IPS-NIHi7 (cell line): ENCODE measurements at regions not wholly inside any gene's neighbourhood (a gene's known extent, or its start where the extent isn't known, plus 50 kb on each side); places are given as distances from the start of the nearest gene placed in this dataset.

Source experiments
- DNase-seq: peaks from one replicate; pipeline ENCODE4 v3.0.0; 2012; ENCODE audit warnings: mixed read lengths; ENCODE audit errors: extremely low spot score

DNA sequence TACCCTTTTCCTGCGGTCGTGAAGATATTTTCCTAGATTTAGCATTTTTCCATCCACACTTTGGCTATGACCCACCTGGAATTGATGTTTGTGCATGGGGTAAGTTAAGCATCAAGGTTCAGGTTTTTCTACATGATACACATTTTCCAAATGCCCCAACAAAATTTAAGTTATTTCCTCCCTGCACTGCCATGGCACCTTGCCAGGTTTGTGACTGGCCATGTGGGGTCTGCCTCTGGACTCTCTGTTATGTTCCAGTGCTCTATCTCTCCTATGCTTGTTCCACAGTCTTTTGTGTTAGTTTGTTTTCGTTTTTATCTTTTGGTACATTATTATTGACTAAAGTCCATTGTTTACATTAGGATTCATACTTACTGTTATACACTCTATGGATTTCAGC is 934.3 kb downstream of the TBC1D22A start:
- DNase-seq, result no peak

DNA sequence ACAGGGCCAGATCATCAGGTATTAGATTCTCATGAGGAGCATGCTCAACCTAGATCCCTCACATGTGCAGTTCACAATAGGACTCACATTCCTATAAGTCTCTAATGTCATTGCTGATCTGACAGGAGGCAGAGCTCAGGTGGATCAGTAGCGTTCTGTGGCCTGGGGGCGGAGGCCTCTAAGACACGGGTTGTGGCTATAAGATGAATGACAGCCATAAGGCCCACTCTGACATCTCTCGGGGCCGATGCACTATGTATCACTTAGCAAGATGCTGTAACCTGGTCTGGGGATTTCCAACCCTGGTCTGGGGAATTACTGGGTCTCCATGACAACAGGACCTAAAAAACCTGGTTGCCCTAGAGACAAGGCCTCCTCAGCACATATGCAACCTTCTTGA is 932.7 kb downstream of the TBC1D22A start:
- no peak for DNase-seq

DNA sequence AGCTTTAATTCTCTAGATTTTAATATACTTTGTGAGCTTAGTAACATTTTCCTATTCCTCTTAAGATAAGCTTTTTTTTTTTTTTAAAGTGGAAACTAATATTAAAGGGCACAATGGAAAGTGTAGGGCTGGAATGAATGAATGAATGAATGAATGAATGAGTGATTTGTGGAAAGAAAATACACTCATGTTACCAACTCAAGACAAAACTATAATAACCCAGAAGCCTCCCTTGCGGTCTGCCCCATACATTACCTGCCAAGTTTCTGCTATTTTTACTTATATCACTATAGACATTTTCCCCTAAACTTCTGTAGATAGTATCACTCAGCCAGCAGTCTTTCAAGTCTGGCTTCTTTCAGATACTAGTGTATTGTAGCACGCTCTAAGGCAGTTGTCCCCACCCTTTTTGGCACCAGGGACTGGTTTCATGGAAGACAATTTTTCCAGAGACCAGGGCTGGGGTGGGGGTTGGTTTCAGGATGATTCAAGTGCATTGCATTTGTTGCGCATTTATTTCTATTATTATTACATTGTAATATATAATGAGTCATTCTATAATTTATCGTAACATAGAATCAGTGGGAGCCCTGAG is 932.2 kb downstream of the TBC1D22A start:
- no peak for DNase-seq

DNA sequence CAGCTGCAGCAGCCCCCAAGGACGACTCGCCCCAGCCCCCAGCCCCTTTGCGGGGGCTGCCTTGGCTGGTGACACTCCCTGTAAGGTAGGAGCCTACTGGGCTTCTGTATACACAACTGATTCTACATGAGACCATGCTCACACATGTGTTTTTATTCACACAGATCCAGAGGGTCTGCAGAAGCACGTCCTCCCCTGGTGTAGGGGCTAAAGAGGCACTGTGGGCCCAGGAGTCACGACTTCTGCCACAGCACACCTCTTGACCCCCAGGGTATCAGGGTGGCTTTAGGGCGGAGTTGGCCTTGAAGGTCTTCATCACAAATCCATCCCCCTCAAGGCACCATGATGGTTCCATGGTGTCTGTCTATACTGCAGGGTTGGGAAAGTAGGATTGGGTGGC is 931.2 kb downstream of the TBC1D22A start:
- DNase-seq, result no peak

DNA sequence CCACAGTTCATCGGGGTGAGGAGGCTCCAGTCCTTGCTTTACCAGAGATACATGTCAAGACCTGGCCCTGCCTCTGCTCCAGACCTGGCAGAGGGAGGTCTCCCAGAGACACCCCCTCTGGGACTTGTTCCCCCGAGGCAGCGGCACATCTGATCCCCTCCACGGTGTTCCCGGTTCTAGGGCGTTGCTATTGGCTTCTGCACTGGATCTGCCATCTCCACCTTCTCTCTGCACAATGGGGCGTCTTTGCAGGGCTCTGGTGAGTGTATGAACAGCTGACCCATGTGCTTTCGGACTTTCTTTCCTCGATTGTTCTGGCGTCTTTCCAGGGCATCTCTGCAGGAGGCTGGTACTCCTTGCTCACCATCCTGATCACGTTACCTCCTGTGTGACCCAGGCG is 930.4 kb downstream of the TBC1D22A start:
- DNase-seq, result no peak

DNA sequence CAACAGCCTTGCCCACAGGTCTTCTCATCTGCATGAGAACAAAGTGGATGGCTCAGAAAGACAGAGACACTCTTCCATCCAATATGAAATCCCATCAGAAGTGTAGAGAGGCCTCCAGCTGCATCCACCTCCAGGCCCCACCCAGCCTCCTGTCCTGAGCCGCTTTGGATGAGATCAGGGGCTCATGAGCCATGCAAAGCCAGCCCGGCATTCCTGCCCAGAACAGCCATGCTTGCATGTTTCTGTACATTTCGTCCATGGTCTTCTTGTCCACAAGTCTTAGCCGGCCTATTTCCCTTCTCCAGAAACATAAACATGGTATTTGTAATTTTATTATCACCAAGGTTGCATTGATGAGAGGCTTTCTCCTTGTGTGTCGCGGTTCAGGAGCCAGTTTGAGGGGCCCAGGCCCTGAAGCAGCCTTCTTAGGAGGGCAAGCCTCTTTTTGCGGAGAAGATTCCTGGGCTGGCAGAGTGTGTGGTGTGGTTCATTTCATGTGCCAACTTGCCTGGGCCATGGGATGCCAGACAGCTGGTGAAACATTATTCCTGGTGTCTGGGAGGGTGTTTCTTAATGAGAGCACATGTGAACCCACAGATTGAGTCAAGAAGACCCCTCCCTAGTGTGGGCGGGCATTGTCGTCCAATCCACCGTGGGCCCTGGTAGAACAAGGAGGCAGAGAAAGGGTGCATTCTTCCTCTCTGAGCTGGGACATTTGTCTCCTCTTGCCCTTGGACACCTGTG is 928.9 kb downstream of the TBC1D22A start:
- no peak for DNase-seq

DNA sequence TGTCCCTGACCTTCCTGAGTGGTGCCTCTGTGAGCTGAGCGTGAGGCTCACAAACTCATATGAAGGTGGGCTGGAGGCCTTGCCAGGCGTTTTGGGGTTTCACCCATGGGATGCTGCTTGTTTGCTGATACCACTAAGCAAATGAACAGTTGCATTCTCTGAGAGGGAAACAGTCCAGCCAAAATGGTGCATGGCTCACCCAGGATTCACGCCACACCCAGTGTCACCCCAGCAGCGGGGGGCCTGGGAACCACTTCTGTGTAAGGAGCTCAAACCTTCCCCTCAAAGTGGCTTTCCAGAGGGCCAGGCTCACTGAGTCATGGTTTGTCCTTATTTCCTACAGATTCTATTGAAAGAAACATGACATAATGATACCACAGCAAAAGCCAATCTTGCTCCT is 928.1 kb downstream of the TBC1D22A start:
- DNase-seq, result no peak

DNA sequence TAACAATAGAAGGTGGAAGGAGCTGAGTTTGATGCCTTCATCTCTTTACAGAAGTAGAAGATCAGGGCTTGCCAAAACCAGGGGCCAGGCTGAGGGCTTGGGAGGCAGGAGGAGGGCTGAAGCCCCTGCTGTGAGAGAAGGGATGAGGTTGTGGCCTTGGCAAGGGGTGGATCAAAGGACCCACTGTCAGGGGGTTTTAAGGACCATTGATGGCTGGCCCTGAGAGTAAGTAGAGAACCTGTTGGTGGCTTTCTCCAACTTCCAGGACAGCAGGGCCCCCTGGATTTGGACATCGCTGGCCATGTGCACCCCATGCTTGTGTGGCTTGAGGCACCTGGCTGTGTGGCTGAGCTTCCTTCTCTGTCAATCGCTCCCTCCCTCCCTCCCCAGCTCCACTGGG is 927.7 kb downstream of the TBC1D22A start:
- no peak for DNase-seq

DNA sequence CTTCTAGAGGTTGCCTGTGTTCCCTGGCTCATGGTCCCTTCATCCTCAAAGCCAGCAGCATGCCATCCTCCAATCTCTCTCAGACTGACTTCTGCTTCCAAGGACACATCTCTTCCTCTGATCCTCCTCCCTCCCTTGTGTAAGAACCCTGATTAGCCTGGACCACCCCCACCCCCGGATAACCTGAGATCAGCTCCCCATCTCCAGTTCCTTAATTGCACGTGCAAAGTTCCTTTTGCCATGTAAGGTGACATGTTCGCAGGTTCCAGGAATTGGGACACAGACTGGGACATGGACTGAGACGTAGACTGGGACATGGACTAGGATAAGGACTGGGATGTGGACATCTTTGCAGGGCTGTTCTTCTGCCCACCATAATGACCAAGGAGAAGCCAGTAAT is 925.3 kb downstream of the TBC1D22A start:
- DNase-seq, result no peak

DNA sequence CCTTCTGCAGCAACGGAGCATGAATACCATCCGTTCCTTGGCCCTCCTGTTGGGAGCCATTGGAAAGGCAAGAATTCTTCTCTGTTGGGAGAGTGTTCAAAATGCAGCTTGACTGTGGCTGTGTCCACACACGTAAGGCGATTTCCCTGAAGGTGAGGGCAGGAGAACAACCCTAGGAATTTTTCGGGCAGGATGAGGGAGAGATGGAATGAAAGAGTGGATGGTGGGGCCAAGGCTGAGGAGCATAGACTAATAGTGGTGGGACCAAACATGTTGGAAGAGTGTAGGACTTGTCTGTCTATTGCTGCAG is 924.9 kb downstream of the TBC1D22A start:
- no peak for DNase-seq

DNA sequence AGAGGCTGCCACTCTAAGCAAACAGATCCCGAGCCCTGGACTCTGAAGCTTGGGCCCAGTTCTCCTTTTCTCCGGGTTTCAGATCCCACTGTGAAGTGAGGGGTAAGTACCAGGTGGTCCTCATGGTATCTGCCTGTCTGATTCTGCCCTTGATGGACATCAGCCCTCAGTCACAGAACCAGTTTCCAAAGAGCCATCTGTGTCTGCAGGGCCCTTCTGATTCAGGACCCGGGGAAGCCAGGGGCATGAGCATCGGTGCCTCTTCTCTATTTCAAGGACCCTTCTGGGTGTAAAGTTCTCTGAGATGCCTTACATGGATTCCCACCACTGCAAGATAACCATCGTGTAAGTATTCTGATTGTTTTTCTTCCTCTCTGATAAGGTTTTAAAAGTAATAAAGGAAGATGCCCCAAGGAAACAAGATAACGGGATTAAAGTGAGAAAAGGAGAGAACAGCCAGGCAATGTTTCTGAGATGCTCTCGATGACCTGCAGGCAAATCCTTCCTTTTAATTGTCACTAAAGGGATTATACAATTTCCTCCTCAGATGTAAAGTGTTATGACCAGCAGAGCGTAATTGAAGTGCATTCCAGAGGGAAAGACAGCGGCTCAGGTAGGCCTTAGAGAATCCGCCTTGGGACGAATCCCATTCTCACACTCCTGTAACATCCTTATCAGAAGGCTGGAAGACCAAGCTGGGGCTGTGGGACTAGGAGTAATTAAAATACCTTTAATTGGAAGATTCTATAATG is 924.3 kb downstream of the TBC1D22A start:
- no peak for DNase-seq

DNA sequence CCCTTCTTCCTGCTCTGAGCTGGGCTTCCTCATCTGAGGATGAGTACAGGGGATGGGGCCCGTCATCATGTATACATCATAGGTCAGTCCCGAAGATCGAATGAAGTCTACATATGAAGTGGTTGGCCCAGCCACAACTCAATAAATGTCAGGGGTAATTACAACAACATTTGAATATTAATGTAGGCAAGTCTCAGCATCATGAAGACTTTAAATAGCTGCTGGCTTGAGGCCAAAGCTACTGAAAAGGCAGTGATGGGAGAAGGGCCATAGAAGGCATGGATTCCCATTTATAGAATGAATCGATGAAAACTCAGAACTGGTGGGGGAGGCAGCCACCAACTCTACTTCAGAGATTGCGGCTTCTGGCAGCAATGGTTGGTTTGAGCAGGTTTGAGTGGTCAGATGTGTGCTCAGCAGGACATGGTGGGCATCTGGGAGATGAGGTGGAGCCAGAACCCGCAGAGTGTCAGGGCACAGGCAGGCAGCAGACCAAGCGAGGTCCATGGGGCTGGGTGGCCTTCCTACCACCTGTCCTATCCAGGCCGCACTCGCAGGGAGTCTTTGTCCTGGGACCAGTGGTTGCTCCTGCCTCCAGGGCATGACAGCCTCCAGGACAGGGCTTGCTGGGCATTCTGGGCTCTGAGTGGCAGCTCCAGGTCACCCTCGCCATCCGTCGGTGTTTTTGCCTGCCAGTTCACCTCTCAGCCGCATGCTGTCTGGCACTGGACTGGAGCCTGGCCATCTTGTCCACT is 919.1 kb downstream of the TBC1D22A start:
- no peak for DNase-seq

DNA sequence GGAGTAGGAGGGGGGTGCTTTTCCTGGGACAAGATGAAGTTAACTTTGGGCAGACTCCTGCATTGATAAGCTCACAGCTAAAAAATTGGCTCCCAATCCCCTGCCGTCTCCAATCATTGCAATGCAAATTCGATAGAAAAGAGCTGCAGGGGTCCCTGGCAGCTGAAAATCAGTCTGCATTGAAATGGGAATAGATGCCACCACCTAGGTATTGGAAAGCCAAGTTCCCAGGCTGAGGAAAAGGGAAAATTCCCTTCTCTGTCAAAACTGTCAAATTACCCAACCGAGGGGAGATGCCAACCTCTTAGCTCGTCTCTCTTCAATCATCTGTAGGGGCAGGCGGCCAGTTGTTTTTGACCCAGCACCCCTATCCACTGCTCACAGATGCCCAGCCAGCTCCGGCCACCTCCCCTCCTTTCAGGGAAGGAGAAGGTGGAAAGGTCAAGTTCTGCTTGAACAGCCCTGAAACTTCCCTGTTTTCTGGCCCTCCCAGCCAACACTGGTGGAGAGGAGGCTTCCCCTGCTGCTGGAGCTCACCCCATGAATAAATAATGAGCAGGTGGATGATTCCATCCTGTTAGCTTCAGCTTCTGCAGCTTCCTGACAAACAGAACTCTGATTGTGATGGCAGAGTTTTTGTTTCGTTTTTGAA is 916.3 kb downstream of the TBC1D22A start:
- DNase-seq, result peak; percentile 62

DNA sequence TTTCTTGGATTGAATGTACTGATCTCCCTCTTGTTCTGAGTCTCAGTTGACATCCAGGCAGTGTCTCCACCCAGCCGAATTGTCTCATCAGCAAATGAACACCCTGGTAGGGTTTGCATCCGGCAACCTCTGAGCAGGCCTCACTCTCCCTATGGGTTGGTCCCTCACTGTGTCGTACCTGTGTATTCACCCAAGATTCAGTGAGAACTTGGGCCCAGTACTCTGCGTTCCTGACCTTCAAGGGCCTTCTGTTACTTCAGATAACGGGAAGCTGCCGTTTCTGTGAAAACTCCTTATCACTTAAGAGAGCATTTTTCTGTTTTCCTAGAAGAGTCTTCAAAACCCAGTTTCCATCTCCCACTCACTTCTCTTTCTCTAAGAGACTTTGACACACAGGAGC is 915.6 kb downstream of the TBC1D22A start:
- no peak for DNase-seq

DNA sequence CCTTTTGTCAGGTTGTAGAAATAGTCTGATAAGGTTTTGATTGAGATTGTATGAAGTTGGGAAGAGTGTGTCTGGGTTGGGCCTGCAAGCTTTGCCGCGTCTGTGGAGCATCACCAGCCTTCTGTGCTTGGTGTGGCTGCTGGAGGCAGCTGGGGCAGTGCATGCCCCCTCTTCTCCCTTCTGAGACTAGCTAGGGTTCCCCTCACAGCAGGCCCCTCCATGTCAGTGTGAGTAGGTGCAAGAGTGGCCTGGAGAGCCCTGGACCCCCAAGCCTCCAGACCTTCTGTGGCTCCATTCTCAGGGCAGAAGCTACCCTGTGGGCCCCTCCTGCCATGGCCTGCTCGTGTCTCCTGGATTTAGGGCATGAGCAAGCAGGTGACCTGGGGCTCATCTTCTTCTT is 914.2 kb downstream of the TBC1D22A start:
- no peak for DNase-seq

DNA sequence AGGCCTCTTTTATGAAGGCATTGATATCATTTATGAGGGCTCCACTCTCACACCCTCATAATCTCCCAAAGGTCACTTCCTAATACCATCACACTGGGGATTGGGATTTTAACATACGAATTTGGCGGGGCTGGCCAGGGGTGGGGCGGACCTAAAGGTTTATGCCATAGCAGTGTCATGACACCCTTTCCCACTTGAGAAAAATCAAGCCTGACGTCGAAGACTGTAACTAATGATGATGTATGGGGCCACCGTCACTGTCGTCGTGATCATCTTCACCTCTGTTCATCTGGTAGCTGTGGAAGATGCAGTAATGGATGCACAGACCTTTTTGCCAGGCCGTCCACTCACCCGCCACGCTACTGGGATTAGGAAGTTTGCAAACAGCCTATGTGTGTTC is 912.1 kb downstream of the TBC1D22A start:
- no peak for DNase-seq

DNA sequence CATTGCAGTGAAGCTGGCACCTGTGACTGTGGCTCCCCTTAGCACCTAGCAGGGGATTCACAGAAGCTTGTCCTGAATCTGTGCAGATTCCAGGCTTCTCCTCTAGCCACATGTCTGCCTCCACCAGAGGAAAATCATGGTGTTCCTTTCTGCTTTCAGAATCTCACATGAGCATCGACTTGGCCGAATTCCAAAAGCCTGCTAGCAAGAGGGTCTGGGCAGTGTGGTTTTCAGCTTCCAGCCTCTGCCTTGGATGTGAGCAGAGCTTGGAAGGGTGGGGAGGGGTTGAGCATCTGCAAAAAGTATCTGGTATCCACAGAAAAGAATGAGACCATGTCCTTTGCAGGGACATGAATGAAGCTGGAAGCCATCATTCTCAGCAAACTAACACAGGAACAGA is 911.1 kb downstream of the TBC1D22A start:
- no peak for DNase-seq

DNA sequence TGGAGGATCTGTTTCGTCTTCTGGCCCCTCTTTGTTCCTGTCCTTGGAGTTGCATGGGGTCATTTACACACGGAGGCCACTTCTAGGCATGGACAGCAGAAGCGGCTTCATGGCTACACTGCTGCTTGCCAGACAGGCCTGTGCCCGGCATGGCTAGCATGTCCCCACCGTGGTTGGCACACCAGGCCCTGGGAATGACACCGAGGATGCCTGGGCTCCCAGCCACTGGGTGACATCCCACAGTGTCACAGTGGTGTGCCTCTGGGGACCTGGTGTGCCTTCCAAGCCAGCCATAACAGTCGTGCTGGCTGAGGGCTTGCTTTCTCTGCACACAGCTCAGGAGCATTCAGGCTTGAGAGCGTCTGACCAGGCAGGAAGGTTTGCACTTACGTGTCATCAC is 910.1 kb downstream of the TBC1D22A start:
- DNase-seq, result no peak

DNA sequence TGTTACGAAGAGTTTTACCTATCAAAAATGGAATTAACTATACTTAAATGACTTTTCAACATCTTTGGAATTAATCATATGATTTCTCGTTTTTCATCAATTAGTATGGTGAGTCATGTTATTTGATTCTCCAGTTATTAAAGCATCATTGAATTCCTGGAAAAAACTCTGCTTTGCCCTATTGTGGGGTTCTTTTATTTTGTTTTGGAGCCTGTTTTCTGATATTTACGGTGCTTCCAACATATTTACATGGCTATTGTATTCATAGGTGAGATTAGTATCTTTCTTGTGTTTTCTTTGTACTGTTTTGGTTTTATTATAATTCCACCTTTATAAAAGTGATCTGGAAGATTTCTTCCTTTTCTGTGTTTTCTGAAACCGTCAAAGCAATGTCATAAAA is 902.7 kb downstream of the TBC1D22A start:
- DNase-seq, result no peak

DNA sequence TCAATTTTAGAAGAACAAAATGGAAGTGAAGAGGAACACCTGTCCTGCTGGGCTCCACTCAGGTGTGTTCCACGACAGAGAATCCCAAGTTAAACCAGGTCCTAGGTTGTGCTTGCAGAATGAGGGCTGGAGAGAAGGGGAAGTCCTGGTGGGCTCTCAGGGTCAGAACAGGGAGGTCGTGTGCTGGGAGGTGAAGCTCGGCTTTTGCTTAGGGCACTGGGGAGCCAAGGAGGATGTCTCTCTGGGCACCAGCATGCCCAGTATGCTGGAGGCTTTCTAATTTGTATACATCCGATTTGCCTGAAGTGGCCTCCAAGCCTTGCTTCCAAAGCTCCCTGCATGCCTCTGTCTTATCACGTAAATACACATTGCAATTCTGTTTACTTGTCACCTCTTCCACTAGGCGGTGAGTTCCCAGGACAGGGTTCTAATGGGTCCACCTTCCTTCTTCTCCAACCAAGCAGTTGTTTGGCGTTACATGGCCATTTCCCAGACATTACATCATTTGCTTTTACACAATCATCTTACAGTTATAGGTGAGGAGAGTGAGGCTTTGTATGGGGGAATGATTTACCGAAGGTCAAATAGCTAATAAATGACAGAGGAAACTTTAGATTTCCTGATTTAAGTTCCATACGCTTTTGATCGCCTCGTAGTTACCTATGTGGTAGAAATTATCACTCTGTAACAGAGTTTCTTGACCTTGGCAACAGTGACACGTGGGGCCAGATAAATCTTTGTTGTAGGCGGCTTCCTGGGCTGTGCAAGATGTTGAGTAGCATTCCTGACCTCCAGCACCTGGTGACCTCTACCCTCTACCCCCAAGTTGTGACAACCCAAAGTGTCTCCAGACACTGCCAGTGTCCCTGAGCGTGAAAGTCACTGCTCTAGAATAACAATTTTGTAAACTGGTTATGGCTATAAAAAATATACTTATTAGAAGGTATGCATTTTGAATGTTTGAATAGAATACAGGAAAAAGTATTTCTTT is 901.5 kb downstream of the TBC1D22A start:
- no peak for DNase-seq
